Tibial nerve (tissue), 4 donors: ENCODE measurements at regions not wholly inside any gene's neighbourhood (a gene's known extent, or its start where the extent isn't known, plus 50 kb on each side); places are given as distances from the start of the nearest gene placed in this dataset.

Experiments used
- CTCF ChIP-seq, 5 experiments: fragments of 200-600 bp in 3 of 5; fragments of 450-650 bp in 2 of 5; sonication (generic) in 3 of 5; IDR thresholded peaks; one replicate each; pipeline ENCODE4 v1.5.1; 2016 to 2019; ENCODE audit warnings: antibody characterized with exemption in 5 of 5, mild to moderate bottlenecking in 3 of 5, moderate library complexity in 2 of 5
- EP300 ChIP-seq, 2 donors: sonication (generic); formaldehyde crosslinking; IDR thresholded peaks; one replicate each; pipeline ENCODE4 v1.6.1; 2017; ENCODE audit warnings: antibody characterized with exemption in 2 of 2, mild to moderate bottlenecking in 1 of 2
- POLR2A ChIP-seq, 2 donors: fragments of 450-650 bp; IDR thresholded peaks; one replicate each; pipeline ENCODE4 v1.6.1; 2017; ENCODE audit warnings: antibody characterized with exemption in 2 of 2, mild to moderate bottlenecking in 2 of 2, moderate library complexity in 2 of 2

- no peak for TF ChIP-seq CTCF (IDR thresholded peaks at IDR 0.05)
- no peak for TF ChIP-seq EP300 (IDR thresholded peaks at IDR 0.05)
- TF ChIP-seq POLR2A (IDR thresholded peaks at IDR 0.05) = no peak
Measured at GRCh38 chr10:64976150-64976549, 1454.9 kb downstream of the REEP3 start.
